GM21717 (cell line): ENCODE measurements at regions not wholly inside any gene's neighbourhood (a gene's known extent, or its start where the extent isn't known, plus 50 kb on each side); places are given as distances from the start of the nearest gene placed in this dataset.

Experiments
- ATAC-seq: cut with Tn5 transposase; IDR thresholded peaks from one replicate; pipeline ENCODE4 v1.9.1; 2021; ENCODE audit warnings: mild to moderate bottlenecking, moderate library complexity; ENCODE audit not compliant: unreplicated experiment

DNA sequence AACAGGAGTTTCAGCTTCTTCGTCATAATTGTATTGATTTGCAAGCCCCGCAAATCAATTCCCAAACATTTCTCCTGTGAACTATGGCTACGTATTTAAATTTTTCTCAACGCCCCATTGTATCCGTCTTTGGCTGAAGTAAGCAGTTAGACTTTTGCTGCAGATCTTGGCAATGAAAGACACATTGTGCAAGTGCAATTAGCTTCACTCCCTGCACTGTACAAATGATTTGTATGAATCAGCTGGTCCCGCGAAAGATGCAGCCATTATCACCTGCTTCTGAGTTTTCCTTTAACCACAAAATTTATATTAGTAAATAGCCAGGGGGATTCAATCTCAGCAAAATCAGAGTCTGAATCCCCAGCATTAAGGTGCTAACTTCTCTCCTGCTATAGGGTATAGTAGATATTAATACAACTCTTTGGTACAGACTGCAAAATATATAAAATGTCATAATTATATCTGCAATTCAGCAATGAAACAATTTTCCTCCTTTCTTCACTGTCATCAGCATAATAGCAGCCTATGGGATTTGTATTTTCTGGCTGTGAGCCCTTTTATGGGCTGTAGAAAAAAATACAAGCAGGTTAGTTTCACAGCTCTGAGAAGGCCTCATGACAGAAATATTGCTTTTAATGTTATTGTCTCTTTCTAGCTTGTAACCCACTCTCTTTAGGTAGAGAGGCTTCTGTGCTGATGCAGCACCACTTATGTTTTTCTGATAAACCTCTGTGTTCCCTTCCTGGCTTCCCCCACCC is 68.4 kb upstream of the SMARCA2 start:
- ATAC-seq = no peak

DNA sequence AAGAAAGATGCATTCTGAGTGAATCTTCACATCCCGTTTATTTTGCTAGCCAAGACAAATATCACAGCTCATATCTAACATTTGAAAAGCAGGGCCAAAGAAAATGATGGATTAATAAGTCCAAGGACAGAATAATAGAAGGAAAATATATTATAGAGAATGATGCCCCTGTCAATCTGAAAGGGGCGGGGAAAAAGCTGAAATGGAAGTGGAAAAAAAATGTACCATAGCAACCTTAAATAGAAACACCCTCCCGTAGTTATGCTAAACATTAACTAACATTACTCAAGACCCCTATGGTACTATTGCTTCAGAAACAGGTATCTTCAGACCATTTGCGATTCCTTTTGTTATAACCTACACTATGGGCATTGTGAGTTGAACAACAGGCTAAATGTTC is 67.7 kb upstream of the SMARCA2 start:
- no peak for ATAC-seq

GRCh38 chr9:1948541-1948940 is 66.6 kb upstream of the SMARCA2 start:
- no peak for ATAC-seq

GRCh38 chr9:1951446-1951845 is 63.7 kb upstream of the SMARCA2 start:
- ATAC-seq = no peak

GRCh38 chr9:1952001-1952400 is 63.1 kb upstream of the SMARCA2 start:
- ATAC-seq = no peak

- ATAC-seq = no peak
Observed at GRCh38 chr9:1954238-1954637, 60.9 kb upstream of the SMARCA2 start.

DNA sequence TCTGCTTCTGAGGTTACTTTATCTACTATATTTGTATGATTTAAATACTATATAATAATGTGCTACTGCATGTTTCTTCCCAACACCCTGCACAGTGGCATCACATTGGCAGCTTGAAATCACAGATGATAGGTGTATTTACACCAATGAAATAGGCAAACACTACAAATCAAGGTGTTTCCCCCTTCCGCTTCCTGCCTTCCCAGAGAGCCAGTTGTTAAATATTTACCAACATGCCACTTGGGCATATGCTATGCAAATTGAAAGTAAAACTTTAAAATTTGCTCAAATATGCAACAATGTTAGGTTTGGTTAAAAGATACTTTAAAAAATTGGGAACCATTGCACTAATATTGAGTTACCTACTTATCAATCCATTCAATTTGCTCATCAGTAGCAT is 58.2 kb upstream of the SMARCA2 start:
- ATAC-seq = no peak

- ATAC-seq = no peak
Observed at GRCh38 chr9:1957856-1958255, 57.3 kb upstream of the SMARCA2 start.

- no peak for ATAC-seq
Observed at GRCh38 chr9:1959371-1959770, 55.8 kb upstream of the SMARCA2 start.

- no peak for ATAC-seq
Observed at GRCh38 chr9:1960342-1961042, 54.7 kb upstream of the SMARCA2 start.

DNA sequence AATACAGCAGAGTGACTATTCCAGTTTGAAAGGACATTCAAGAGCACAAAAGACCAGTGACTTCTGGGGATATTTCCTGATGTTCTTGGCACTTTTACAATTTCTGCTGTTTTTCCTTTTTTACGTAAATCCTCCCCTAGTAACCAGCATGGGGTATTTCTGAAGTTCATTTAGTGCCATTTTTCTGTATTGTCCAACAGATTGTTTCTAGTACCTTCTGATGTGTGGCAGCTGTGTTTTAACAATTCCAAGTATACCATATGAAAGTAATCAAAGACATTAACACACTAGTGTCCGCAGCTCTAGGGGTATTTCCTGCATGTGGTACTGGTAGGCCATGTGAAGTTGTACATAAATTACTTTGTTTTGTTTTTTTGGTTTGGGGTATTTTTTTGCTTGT is 53.0 kb upstream of the SMARCA2 start:
- no peak for ATAC-seq

DNA sequence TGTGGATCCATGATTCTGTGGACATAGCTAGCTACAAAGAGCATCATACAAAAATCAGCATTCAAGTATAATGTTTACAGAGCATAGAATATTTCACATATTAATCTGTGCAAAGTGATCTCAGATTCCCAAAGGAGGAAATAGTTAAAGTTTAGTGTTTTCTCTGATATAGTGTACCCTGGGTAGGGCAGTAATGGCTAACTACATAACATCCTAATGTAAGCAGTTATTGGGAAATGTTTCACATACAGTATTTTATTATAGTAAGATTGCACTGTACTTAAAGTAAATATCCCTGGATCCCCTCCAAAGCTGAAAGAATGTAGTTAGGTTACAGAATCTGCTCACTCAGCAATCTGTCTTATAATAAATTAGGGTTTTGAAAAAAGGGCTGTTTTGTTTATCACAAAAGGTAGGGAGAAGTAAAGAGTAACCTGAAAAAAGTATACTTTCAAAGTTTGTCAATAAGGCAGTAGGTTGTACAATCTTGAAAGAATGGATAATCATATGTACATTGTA is 52.5 kb upstream of the SMARCA2 start:
- no peak for ATAC-seq

- ATAC-seq = no peak
Observed at GRCh38 chr9:1964093-1964492, 51.1 kb upstream of the SMARCA2 start.
